ENCODE measurements at regions not wholly inside any gene's neighbourhood (a gene's known extent, or its start where the extent isn't known, plus 50 kb on each side); places are given as distances from the start of the nearest gene placed in this dataset.

- H3K27me3 ChIP-seq (ENCODE audit: insufficient read depth, low read length) = no peaks in the 10 kb centered on the region
- no peak overlapping the region for H4K91ac ChIP-seq (ENCODE audit: low read depth, low read length)
Measured at GRCh38 chr2:75333646-75334045, 134.3 kb upstream of the TACR1 start.

GRCh38 chr2:75328156-75328555 is 128.8 kb upstream of the TACR1 start:
- Histone ChIP-seq H3K18ac (ENCODE audit: low read length) (no peak overlapping the region), H3K4ac (ENCODE audit: low read depth, low read length) (no peak overlapping the region), H3K27ac (ENCODE audit: low read depth, low read length) (no peak overlapping the region), H3K4me3 (ENCODE audit: low read depth, low read length) (no peak overlapping the region), H2BK120ac (ENCODE audit: insufficient read depth, low read length, poor library complexity) (no peak overlapping the region), H3K27me3 (ENCODE audit: insufficient read depth, low read length) (no peaks in the 10 kb centered on the region), H3K14ac (ENCODE audit: low read length) (no peak overlapping the region), H2AK5ac (ENCODE audit: low read length) (no peak overlapping the region), H4K12ac (ENCODE audit: low read depth, low read length) (no peak overlapping the region), H3K4me2 (ENCODE audit: low read length) (no peak overlapping the region), H2AFZ (ENCODE audit: insufficient read depth, low read length, poor library complexity) (no peak overlapping the region), H3K9ac (ENCODE audit: low read length) (peak overlapping the region; percentile 52), H3K4me1 (ENCODE audit: control insufficient read depth in 1 of 2, insufficient read depth in 2 of 2, low read length in 2 of 2) (no peaks in the 10 kb centered on the region), H4K8ac (ENCODE audit: low read depth, low read length) (no peak overlapping the region), H3K36me3 (ENCODE audit: control insufficient read depth in 1 of 2, insufficient read depth in 2 of 2, low read length in 2 of 2) (no peaks in the 10 kb centered on the region), H3K79me1 (ENCODE audit: low read length) (no peaks in the 10 kb centered on the region), H3K79me2 (ENCODE audit: control insufficient read depth, insufficient read depth, low read length, poor library complexity) (no peaks in the 10 kb centered on the region), H4K91ac (ENCODE audit: low read depth, low read length) (no peak overlapping the region), H2BK5ac (ENCODE audit: low read depth, low read length, poor library complexity) (peak overlapping the region; percentile 40), H3K9me3 (ENCODE audit: insufficient read depth, low read depth, low read length) (no peaks in the 10 kb centered on the region), H2BK12ac (ENCODE audit: low read length) (no peak overlapping the region), H3K23ac (ENCODE audit: low read length) (no peak overlapping the region)
- no CpG with 5 or more reads among the region's 7 CpGs for WGBS (ENCODE audit: extremely low coverage, insufficient coverage, insufficient read length)
- DNase-seq = peak; percentile 7 to 73

More at GRCh38 chr2:75333646-75334045, 134.3 kb upstream of the TACR1 start:
- H3K79me2 ChIP-seq (ENCODE audit: control insufficient read depth, insufficient read depth, low read length, poor library complexity) = no peaks in the 10 kb centered on the region
- H4K12ac ChIP-seq (ENCODE audit: low read depth, low read length) = no peak overlapping the region
- H3K4me1 ChIP-seq (ENCODE audit: control insufficient read depth in 1 of 2, insufficient read depth in 2 of 2, low read length in 2 of 2) = no peaks in the 10 kb centered on the region
- H3K4me2 ChIP-seq (ENCODE audit: low read length) = no peak overlapping the region
- H3K4ac ChIP-seq (ENCODE audit: low read depth, low read length) = no peak overlapping the region
- H2AFZ ChIP-seq (ENCODE audit: insufficient read depth, low read length, poor library complexity) = no peak overlapping the region
- no peak overlapping the region for H3K27ac ChIP-seq (ENCODE audit: low read depth, low read length)
- no peak overlapping the region for H2BK12ac ChIP-seq (ENCODE audit: low read length)
- H2AK5ac ChIP-seq (ENCODE audit: low read length) = no peak overlapping the region
- no peaks in the 10 kb centered on the region for H3K36me3 ChIP-seq (ENCODE audit: control insufficient read depth in 1 of 2, insufficient read depth in 2 of 2, low read length in 2 of 2)
- no peaks in the 10 kb centered on the region for H3K9me3 ChIP-seq (ENCODE audit: insufficient read depth, low read depth, low read length)
- no peak overlapping the region for H3K9ac ChIP-seq (ENCODE audit: low read length)
- no peak overlapping the region for H2BK5ac ChIP-seq (ENCODE audit: low read depth, low read length, poor library complexity)
- no peak overlapping the region for H3K14ac ChIP-seq (ENCODE audit: low read length)
- no peaks in the 10 kb centered on the region for H3K79me1 ChIP-seq (ENCODE audit: low read length)
- H3K18ac ChIP-seq (ENCODE audit: low read length) = no peak overlapping the region
- no peak overlapping the region for H2BK120ac ChIP-seq (ENCODE audit: insufficient read depth, low read length, poor library complexity)
- no peak for DNase-seq
- H3K4me3 ChIP-seq (ENCODE audit: low read depth, low read length) = no peak overlapping the region
- H3K23ac ChIP-seq (ENCODE audit: low read length) = no peak overlapping the region
- H4K8ac ChIP-seq (ENCODE audit: low read depth, low read length) = no peak overlapping the region
- no CpG with 5 or more reads among the region's 2 CpGs for WGBS (ENCODE audit: extremely low coverage, insufficient coverage, insufficient read length)

- H3K27me3 ChIP-seq (ENCODE audit: insufficient read depth, low read length) = no peaks in the 10 kb centered on the region
- H4K91ac ChIP-seq (ENCODE audit: low read depth, low read length) = no peak overlapping the region
- H2BK120ac ChIP-seq (ENCODE audit: insufficient read depth, low read length, poor library complexity) = no peak overlapping the region
- H3K4me3 ChIP-seq (ENCODE audit: low read depth, low read length) = no peak overlapping the region
- H3K23ac ChIP-seq (ENCODE audit: low read length) = no peak overlapping the region
- H2BK5ac ChIP-seq (ENCODE audit: low read depth, low read length, poor library complexity) = no peak overlapping the region
- H3K4ac ChIP-seq (ENCODE audit: low read depth, low read length) = no peak overlapping the region
- H3K14ac ChIP-seq (ENCODE audit: low read length) = no peak overlapping the region
- DNase-seq = peak in 1 of 2 donors; percentile 27
- no peak overlapping the region for H3K4me2 ChIP-seq (ENCODE audit: low read length)
- no peak overlapping the region for H3K9ac ChIP-seq (ENCODE audit: low read length)
- H2BK12ac ChIP-seq (ENCODE audit: low read length) = no peak overlapping the region
- no peaks in the 10 kb centered on the region for H3K79me2 ChIP-seq (ENCODE audit: control insufficient read depth, insufficient read depth, low read length, poor library complexity)
- H3K4me1 ChIP-seq (ENCODE audit: control insufficient read depth in 1 of 2, insufficient read depth in 2 of 2, low read length in 2 of 2) = no peaks in the 10 kb centered on the region
- no peak overlapping the region for H2AK5ac ChIP-seq (ENCODE audit: low read length)
- H4K12ac ChIP-seq (ENCODE audit: low read depth, low read length) = no peak overlapping the region
- H3K36me3 ChIP-seq (ENCODE audit: control insufficient read depth in 1 of 2, insufficient read depth in 2 of 2, low read length in 2 of 2) = no peaks in the 10 kb centered on the region
- no peak overlapping the region for H2AFZ ChIP-seq (ENCODE audit: insufficient read depth, low read length, poor library complexity)
- H4K8ac ChIP-seq (ENCODE audit: low read depth, low read length) = no peak overlapping the region
- H3K9me3 ChIP-seq (ENCODE audit: insufficient read depth, low read depth, low read length) = no peaks in the 10 kb centered on the region
- no peak overlapping the region for H3K18ac ChIP-seq (ENCODE audit: low read length)
- no CpG with 5 or more reads among the region's 7 CpGs for WGBS (ENCODE audit: extremely low coverage, insufficient coverage, insufficient read length)
- H3K27ac ChIP-seq (ENCODE audit: low read depth, low read length) = no peak overlapping the region
- no peaks in the 10 kb centered on the region for H3K79me1 ChIP-seq (ENCODE audit: low read length)
Measured at GRCh38 chr2:75327334-75327733, 128.0 kb upstream of the TACR1 start.

- DNase-seq = no peak
- WGBS (ENCODE audit: extremely low coverage, insufficient coverage, insufficient read length) = no CpG with 5 or more reads among the region's 2 CpGs
- no peaks in the 10 kb centered on the region for H3K4me1 ChIP-seq (ENCODE audit: control insufficient read depth in 1 of 2, insufficient read depth in 2 of 2, low read length in 2 of 2)
- no peaks in the 10 kb centered on the region for H3K9me3 ChIP-seq (ENCODE audit: insufficient read depth, low read depth, low read length)
- no peaks in the 10 kb centered on the region for H3K36me3 ChIP-seq (ENCODE audit: control insufficient read depth in 1 of 2, insufficient read depth in 2 of 2, low read length in 2 of 2)
- no peak overlapping the region for H3K4ac ChIP-seq (ENCODE audit: low read depth, low read length)
- no peak overlapping the region for H3K23ac ChIP-seq (ENCODE audit: low read length)
- H3K4me3 ChIP-seq (ENCODE audit: low read depth, low read length) = no peak overlapping the region
- no peaks in the 10 kb centered on the region for H3K27me3 ChIP-seq (ENCODE audit: insufficient read depth, low read length)
- no peak overlapping the region for H3K18ac ChIP-seq (ENCODE audit: low read length)
- no peaks in the 10 kb centered on the region for H3K79me2 ChIP-seq (ENCODE audit: control insufficient read depth, insufficient read depth, low read length, poor library complexity)
- H2AFZ ChIP-seq (ENCODE audit: insufficient read depth, low read length, poor library complexity) = no peak overlapping the region
- no peak overlapping the region for H3K4me2 ChIP-seq (ENCODE audit: low read length)
- no peak overlapping the region for H2BK120ac ChIP-seq (ENCODE audit: insufficient read depth, low read length, poor library complexity)
- H2BK12ac ChIP-seq (ENCODE audit: low read length) = no peak overlapping the region
- no peak overlapping the region for H3K27ac ChIP-seq (ENCODE audit: low read depth, low read length)
- H3K9ac ChIP-seq (ENCODE audit: low read length) = no peak overlapping the region
- H4K91ac ChIP-seq (ENCODE audit: low read depth, low read length) = no peak overlapping the region
- H2AK5ac ChIP-seq (ENCODE audit: low read length) = no peak overlapping the region
- no peak overlapping the region for H2BK5ac ChIP-seq (ENCODE audit: low read depth, low read length, poor library complexity)
- H3K14ac ChIP-seq (ENCODE audit: low read length) = no peak overlapping the region
- H4K8ac ChIP-seq (ENCODE audit: low read depth, low read length) = no peak overlapping the region
- H3K79me1 ChIP-seq (ENCODE audit: low read length) = no peaks in the 10 kb centered on the region
- no peak overlapping the region for H4K12ac ChIP-seq (ENCODE audit: low read depth, low read length)
Measured at GRCh38 chr2:75326645-75327044, 127.3 kb upstream of the TACR1 start.

All from trophoblast cell (in vitro differentiated cells and primary cell).